Thyroid gland (tissue), 4 donors: ENCODE measurements at regions not wholly inside any gene's neighbourhood (a gene's known extent, or its start where the extent isn't known, plus 50 kb on each side); places are given as distances from the start of the nearest gene placed in this dataset.
"Not testable (repeated sequence)": the region's sequence is repeated elsewhere in the genome, so short reads cannot be mapped to it uniquely, and the experiment has no call there.

ENCODE experiments used
- DNase-seq, 2 donors: peaks; one replicate each; pipeline ENCODE4 v3.0.0-alpha.2; 2019
- H3K27ac ChIP-seq, 3 donors: fragments of 200-600 bp; sonication (generic); 1 replicate in 2 of 3; 2 replicates in 1 of 3; pipeline ENCODE4 v1.5.1; 2016 to 2019; ENCODE audit warnings: mild to moderate bottlenecking in 1 of 3, moderate library complexity in 1 of 3
- H3K27me3 ChIP-seq: fragments of 200-600 bp; sonication (generic); one replicate; pipeline ENCODE4 v1.5.1; 2019
- H3K36me3 ChIP-seq, 2 donors: fragments of 200-600 bp; sonication (generic); one replicate each; pipeline ENCODE4 v1.5.1; 2016 to 2019
- H3K4me1 ChIP-seq, 2 donors: fragments of 200-600 bp; sonication (generic); one replicate each; pipeline ENCODE4 v1.5.1; 2017 to 2019
- H3K4me3 ChIP-seq, 3 donors: fragments of 200-600 bp; sonication (generic); replicated peaks in 1 of 3; 1 replicate in 2 of 3; 2 replicates in 1 of 3; pipeline ENCODE4 v1.5.1; 2016; ENCODE audit warnings: mild to moderate bottlenecking in 1 of 3
- H3K9me3 ChIP-seq: fragments of 200-600 bp; sonication (generic); one replicate; pipeline ENCODE4 v1.5.1; 2017
- CTCF ChIP-seq, 6 experiments: fragments of 200-600 bp in 3 of 6; fragments of 450-650 bp in 3 of 6; sonication (generic) in 3 of 6; IDR thresholded peaks; one replicate each; pipeline ENCODE4 v1.5.1; 2016 to 2019; ENCODE audit warnings: antibody characterized with exemption in 6 of 6, mild to moderate bottlenecking in 2 of 6, inconsistent platforms in 1 of 6, moderate library complexity in 1 of 6
- POLR2A ChIP-seq, 2 donors: fragments of 450-650 bp; IDR thresholded peaks; one replicate each; pipeline ENCODE4 v1.6.1; 2017; ENCODE audit warnings: antibody characterized with exemption in 2 of 2, mild to moderate bottlenecking in 2 of 2, moderate library complexity in 1 of 2
- WGBS, 2 donors: methylation state at CpG; one replicate each; pipeline ENCODE4 v1.1.5; 2017; 5-methylcytosine and 5-hydroxymethylcytosine counted together
- intact Hi-C: fragments of 100-400 bp; cut with DNase I; formaldehyde crosslinking; loops from one replicate; pipeline ENCODE4 v1.15.1; 2023

GRCh38 chr18:77344786-77345500 lies 95.3 kb downstream of the GALR1 start:
- DNase-seq = no peak
- intact Hi-C loops = no loop called here
- Histone ChIP-seq H3K9me3 (no peaks in the 10 kb centered on the region), H3K27ac (no peak overlapping the region), H3K36me3 (no peaks in the 10 kb centered on the region), H3K27me3 (no peaks in the 10 kb centered on the region), H3K4me1 (no peaks in the 10 kb centered on the region), H3K4me3 (no peak overlapping the region)
- TF ChIP-seq POLR2A (IDR thresholded peaks at IDR 0.05) (no peak), CTCF (IDR thresholded peaks at IDR 0.05) (no peak)
- 76 to 83% methylated on average over 11 of the region's 11 CpGs for WGBS, 2 donors

GRCh38 chr18:77346208-77346810 lies 96.7 kb downstream of the GALR1 start:
- no peak for DNase-seq
- Histone ChIP-seq H3K36me3 (no peaks in the 10 kb centered on the region), H3K9me3 (no peaks in the 10 kb centered on the region), H3K4me1 (no peaks in the 10 kb centered on the region), H3K4me3 (no peak overlapping the region), H3K27ac (no peak overlapping the region), H3K27me3 (no peaks in the 10 kb centered on the region)
- WGBS, 2 donors = 87 to 90% methylated on average over 2 of the region's 2 CpGs
- intact Hi-C loops = no loop called here
- TF ChIP-seq POLR2A (IDR thresholded peaks at IDR 0.05) (no peak), CTCF (IDR thresholded peaks at IDR 0.05) (no peak)

- H3K36me3 ChIP-seq, H3K4me3 ChIP-seq, intact Hi-C loops, H3K4me1 ChIP-seq, H3K27ac ChIP-seq, DNase-seq, H3K27me3 ChIP-seq, H3K9me3 ChIP-seq: not testable (repeated sequence)
- WGBS, 2 donors = 69 to 75% methylated on average over 2 to 3 of the region's 3 CpGs
Measured at GRCh38 chr18:77353349-77353748, 103.7 kb downstream of the GALR1 start.

GRCh38 chr18:77359561-77360314 lies 110.1 kb downstream of the GALR1 start:
- no peak for DNase-seq
- 85 to 86% methylated on average over 4 of the region's 4 CpGs for WGBS, 2 donors
- Histone ChIP-seq H3K4me3 (no peak overlapping the region), H3K27ac (no peak overlapping the region), H3K27me3 (no peaks in the 10 kb centered on the region), H3K9me3 (no peaks in the 10 kb centered on the region), H3K4me1 (no peaks in the 10 kb centered on the region), H3K36me3 (no peaks in the 10 kb centered on the region)
- intact Hi-C loops = no loop called here
- TF ChIP-seq POLR2A (IDR thresholded peaks at IDR 0.05) (no peak), CTCF (IDR thresholded peaks at IDR 0.05) (no peak)

GRCh38 chr18:77360315-77361190 lies 110.9 kb downstream of the GALR1 start:
- Histone ChIP-seq H3K4me1 (no peaks in the 10 kb centered on the region), H3K36me3 (no peaks in the 10 kb centered on the region), H3K9me3 (no peaks in the 10 kb centered on the region), H3K27ac (no peak overlapping the region), H3K4me3 (no peak overlapping the region), H3K27me3 (no peaks in the 10 kb centered on the region)
- intact Hi-C loops = no loop called here
- WGBS, 2 donors = 59 to 60% methylated on average over 3 of the region's 3 CpGs
- no peak for DNase-seq
- no peak for TF ChIP-seq POLR2A (IDR thresholded peaks at IDR 0.05)
- TF ChIP-seq CTCF (IDR thresholded peaks at IDR 0.05) = no peak
